RPMI7951 (cell line): ENCODE measurements at regions not wholly inside any gene's neighbourhood (a gene's known extent, or its start where the extent isn't known, plus 50 kb on each side); places are given as distances from the start of the nearest gene placed in this dataset.
"Not testable (repeated sequence)": the region's sequence is repeated elsewhere in the genome, so short reads cannot be mapped to it uniquely, and the experiment has no call there.

Source experiments
- DNase-seq: peaks from one replicate; pipeline ENCODE4 v3.0.0-alpha.2; 2012; ENCODE audit warnings: low read depth

DNA sequence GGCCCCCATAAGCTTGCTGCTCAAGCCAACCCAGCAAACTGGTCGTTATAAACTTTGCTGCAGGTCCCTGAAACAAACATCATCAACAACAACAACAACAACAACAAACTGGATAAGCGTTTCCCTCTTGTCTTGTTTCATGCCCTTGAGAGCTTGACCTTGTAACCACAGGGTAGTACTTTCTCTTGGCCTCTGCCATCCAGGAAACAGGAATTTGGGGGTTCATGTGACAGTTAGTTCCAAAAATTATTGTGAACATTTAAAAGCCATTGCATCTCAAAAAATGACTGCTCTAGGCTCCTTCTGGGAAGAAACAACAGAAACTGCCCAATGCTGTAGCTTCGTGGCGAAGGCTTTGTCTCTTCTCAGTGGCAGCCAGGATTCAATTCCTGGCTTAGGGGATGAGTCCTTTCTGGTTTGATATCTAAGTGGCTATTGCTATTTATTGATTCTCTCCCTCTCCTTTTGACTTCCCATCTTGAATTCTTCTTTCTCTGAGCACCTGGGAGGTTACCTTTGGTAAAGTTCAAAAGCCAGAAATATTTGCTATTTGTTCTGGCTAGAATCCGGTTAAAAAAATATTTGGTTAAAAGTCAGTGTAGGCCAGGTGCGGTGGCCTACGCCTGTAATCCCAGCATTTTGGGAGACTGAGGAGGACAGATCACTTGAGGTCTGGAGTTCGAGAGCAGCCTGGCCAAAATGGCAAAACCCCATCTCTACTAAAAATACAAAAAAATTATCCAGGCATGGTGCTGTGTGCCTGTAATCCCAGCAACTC is 52.0 kb upstream of the CPM start:
- no peak for DNase-seq

DNA sequence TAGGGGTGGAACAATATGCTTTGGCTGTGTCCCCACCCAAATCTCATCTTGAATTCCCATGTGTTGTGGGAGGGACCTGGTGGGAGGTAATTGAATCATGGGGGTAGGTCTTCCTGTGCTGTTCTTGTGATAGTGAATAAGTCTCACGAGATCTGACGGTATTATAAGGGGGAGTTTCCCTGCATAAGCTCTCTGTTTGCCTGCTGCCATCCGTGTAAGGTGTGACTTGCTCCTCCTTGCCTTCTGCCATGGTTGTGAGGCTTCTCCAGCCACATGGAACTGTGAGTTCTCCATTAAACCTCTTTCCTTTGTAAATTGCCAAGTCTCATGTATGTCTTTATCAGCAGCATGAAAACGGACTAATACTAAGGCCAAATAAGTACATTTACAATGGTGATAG is 64.6 kb upstream of the CPM start:
- DNase-seq = not testable (repeated sequence)

DNA sequence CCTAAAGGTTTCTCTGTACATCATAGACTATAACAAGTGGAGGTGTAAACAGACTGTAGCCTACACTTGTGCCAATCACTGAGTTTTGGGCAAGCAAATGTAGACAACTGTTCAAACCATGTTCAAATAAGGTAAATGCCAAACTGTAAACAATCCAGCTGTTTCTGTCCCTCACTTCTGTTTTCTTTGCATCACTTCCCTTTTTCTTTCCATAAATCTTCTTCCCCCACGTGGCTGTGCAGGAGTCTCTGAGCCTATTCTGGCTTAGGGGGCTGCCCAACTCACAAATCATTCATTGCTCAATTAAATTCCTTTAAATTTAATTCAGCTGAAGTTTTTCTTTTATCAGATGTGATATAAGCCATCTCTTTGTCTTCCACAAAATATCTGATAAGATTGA is 65.1 kb upstream of the CPM start:
- DNase-seq = no peak

DNA sequence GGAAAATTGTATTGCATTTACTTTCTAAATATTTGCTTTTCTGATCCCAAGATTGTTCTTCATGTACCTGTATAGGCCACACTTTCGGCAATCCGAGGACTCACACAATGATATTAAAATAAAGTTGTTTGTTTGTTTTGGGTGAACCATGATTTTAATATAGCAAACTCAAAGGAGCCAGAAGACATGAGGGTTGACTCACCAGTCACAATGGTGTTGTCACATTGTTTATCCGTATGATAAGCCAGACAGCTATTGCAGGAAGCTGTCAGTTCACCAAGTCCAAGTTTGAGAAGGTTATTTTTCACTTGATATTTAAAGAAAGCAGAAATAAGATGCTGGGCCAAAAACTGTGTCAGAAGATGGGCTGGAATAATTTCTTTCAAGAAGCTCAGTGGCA is 67.1 kb upstream of the CPM start:
- DNase-seq = no peak

DNA sequence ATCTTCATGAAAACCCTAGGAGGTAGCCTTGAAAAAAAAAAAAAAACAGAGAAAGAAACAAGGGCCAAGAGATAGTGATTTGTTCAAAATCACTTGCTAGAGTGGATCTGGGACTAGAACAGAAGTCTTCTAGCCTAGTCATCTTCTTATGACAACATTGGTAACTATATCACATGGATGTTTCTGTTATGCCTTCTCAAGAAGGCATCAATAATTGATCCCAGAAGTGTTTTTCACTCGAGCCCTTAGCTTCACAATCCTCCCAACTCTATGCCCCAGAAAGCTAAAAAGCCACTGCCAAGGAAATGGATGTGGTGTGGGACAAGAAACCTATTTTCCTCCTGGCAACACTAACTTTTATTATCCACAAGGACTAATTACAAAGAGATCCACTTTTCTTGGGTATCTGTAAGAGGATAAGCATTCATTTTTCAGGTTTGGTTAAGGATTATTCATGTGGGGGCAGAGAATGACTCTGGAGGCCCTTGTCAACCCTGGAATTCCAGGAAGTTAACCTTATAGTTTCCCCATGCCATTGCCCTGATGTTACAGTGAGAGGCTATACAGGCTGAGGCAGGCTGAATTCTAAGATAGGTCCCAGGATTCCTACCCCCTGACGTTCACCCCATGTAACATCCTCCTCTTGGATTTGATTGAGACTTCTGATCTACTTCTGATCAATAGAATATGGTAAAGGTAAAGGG is 67.7 kb upstream of the CPM start:
- DNase-seq = no peak

DNA sequence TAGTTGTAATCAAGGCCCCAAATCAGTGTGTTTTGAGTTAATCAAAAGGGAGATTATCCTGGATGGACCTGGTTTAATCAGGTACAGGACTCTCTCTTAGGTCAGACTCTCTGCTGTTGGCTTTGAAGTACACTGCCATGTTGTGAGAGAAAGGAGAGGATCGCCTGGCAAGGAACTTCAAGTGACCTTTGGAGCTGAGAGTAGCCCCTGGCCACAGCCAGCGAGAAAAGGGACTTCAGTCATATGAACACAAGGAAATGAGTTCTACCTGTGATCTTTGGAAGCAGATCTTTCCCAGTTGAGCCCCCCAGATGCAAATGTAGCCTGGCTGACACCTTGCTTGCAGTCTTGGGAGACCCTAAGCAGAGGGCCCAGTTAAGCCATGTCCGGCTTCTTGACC is 68.3 kb upstream of the CPM start:
- DNase-seq = no peak

DNA sequence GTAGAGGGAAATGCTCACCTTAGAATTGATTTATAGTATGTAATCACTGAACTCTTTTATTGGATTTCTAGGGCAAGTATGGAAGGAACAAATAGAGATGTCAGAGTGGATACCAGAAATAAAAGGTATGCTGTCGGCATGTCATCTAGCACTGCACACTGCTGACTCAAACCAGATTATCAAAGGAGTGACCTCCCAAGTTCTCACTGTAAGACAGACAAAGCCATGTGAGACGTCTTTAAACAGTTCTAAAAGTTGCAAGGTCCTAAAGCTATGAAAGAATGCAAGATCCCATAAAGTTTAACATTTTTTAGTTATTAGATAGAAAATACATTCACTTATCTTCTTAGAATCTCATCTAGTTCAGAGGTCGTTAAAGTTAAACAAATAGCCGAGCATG is 70.0 kb upstream of the CPM start:
- no peak for DNase-seq

DNA sequence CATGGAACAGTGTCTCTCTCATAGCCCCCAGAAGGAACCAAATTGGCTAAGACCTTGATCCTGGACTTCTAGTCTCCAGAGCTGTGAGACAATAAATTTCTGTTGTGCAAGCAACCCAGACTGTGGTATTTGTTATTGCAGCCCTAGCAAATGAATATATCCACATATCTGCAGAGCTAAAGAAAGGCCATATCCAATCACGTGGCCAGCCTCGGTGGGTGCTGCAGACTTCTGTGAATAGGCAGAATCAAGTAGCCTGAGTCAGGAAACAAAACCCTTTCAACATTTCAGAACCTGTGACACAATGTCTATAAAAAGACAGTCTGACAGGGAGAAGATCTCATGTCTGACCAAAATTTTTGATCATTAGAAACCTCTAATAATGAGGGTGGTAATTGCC is 71.0 kb upstream of the CPM start:
- DNase-seq = no peak

DNA sequence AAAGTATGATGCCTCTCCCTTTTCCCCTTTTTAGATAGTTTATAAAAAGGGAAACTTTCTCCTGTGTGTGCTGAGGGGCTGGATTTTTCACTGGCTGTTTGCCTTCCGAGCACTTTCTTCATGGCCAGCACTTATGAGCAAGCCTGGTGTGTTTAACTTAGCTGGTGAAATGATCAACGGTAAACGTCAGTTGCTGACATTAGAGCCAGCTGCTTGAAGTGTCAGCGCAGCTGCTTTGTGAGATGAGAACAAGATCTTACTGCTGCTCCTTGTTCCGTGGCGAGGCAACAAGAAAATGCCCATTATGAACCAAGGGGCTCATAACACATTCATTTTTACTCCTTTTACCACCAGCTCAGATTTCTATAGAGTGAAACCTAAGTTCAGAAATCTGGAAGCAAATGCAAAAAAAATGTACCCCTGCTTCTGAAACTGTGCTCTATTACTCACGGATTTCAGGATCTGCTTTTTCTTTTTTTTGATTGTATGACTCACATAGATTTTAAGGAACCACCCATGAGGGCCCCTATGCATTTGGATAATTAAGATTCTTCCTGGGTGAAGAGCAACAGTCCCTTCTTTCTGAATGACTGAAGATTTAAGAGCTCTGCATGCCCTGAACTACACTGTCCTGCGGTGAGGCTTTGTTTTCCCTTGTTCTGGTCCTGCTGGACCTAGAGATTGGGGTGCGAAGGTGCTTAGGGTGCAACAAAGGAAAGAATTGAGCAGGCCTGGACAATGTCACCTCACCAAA is 74.3 kb upstream of the CPM start:
- peak; percentile 52 for DNase-seq

DNA sequence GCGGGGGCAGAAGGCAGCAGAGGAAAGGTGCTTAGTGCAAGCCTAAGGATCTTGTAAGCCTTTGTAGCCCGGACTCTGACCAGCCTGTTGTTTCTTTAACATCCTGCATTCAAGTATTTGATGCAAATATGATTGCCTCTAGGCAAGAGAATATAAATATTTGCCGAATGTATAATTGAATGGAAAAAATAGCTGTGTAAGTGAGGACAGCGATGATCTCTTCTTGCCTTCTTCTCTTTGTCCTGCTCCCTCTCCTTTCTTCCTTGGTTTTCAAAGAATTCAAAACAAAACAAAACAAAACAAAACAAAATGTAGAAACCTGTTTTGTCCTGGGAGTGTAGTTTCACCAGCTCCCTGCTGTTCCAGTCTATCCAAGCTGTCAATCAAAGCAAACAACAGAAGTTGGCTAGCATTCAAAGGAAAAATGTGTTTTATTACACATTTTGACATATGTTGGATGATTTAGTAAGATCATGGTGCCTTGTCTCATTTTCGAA is 74.9 kb upstream of the CPM start:
- no peak for DNase-seq

DNA sequence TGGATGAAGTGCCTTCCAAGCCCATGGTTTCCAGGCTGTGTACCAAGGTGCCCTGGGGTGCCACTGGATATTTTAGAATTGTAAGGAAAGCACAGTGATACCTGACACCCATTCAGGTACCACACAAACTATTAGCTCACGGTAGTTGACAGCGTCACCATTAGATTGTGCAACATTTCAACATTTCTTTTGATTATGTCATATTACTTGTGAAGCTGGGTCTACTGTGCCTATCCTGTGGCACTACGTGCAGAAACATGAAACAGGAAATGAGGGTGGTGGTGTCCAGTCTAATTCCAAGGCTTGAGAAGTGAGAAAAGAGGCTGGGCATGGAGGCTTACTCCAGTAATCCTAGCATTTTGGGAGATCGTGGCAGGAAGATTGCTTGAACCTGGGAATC is 75.5 kb upstream of the CPM start:
- no peak for DNase-seq

DNA sequence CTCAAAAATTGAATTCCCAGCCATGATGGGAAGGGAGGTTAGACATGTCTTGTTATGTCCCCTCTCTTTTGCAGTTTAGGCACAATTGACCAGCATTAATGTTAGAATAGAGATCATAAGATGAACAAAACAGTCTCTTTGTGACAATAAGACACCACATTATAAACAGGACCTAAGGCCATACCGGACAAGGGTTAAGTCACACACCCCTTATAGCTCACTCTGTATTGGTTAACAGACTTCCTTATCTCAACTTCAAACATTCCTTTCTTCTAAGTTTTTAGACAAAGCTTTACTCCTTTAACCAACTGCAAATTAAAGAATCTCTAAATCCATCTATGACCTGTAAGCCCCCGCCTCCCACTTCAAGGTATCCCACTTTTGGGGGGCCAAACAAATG is 81.1 kb upstream of the CPM start:
- no peak for DNase-seq

DNA sequence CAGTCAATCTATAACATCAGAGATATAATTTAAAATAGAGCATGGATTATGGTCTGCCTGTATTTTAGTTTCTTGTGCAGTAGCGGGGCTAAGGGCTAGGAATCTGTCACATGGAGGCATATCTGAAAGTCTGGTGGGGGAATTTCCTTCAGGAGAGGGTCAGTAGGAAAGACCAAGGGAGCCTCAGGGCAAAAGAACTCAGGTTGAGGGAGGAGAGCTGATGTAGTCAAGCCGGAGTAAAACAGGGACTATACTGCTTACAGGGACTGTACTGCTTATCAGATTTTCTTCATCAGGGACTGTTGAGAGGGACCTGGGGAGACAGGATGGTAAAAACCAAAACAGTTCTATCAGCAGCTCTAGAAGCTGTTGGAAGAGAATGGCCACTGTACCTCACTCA is 82.0 kb upstream of the CPM start:
- DNase-seq = no peak

DNA sequence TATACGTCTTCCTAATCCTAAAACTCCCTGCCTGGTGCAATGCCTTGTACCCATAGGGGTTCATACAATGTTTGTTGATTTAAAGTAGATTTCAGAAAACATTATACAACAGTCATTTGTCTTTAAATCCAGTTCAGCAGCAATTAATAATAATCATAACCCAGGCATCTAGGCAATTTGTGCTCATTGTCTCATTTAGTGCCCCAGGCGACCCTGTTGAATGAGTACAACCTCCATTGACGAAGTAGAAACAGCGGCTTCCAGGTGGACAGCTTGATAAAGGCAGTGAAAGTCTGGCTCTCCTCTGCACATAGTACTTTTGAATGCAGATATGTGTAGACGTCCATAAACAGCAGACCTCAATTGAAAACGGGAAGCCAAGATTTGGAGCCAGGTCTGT is 82.9 kb upstream of the CPM start:
- DNase-seq = no peak

DNA sequence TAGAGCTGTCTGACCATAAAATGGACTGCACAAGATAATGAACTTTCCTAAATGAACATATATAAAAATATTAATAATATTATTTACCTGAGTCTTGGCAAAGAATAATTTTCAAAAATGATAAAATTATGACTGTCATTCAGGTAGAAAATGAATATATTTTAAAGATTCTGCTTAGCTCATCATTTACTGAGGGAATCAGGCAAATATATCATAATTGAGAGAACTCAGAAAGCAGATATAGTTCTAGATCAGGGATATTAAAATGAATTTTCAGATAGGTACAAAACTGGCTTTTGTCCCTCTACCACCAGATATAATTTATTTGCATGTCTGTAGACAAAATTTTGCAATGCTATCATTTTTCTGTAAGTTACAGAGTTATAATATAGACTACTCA is 86.1 kb upstream of the CPM start:
- no peak for DNase-seq

DNA sequence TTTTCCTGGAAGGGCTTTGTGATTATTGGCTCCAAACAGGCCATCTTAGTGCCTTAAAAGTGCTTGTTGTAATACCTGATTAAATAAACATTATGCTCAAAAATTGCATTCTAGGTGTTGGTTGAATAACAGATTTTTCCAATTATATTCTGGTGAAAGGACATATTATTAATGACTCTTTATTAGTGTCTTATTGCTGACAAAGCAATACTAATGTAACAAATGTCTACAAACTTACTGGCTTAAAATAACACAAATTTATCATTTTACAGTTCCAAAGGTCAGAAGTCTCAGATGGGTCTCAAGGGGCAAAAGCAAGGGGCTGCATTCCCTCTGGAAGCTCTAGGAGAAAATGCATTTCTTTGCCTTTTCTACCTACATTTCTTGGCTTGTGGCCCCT is 86.9 kb upstream of the CPM start:
- no peak for DNase-seq

DNA sequence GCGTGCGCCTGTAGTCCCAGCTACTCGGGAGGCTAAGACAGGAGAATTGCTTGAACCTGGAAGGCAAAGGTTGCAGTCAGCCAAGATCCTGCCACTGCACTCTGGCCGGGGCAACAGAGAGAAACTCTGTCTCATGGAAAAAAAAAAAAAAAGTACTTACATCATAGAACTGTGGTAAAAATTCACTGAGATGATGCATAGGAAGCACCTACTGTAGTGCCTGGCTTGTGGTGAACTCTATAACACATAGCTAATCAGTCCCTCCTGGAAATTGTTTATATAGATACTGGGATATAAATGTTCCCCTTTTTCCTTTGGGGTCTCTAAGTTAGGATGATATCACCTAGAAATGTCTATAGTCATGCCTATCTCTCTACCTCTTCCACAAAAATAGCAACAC is 89.7 kb upstream of the CPM start:
- no peak for DNase-seq

DNA sequence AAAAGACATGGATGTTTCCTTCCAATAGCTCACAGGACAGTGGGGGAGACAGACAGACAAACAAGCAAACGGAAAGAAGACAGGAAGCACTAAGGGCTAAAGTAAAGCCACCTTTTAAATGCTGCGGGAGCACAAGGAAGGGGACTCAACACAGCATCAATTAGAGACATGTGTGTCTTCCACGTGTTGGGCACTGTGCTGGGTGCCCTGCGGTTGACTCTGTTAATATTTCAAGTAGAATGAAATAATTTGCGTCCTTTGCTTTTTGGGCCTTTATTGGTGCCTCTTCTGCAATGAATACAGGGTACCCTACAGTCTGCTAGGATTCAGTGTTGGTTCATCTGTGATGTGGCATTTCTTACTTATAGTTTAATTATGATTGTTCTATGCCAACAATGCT is 90.9 kb upstream of the CPM start:
- DNase-seq = no peak

DNA sequence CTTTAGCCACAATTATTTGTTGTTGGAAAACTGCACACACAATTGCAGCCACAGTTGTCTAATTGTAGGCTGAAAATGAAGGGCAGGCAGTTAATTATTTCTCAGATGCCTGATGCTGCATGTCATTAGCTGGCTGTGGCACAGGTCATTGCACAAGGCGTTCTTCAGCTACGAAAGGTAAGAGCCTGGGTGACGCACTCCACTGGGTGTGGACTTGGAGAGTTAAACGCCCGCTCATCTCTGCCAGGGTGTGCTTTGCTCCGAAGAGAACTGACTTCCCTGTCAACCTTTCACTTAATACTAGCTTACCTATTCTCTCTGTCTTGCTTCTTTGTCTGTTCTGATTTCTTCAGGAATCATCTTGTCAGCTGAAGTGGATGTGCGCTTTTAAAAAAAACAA is 91.4 kb upstream of the CPM start:
- no peak for DNase-seq

DNA sequence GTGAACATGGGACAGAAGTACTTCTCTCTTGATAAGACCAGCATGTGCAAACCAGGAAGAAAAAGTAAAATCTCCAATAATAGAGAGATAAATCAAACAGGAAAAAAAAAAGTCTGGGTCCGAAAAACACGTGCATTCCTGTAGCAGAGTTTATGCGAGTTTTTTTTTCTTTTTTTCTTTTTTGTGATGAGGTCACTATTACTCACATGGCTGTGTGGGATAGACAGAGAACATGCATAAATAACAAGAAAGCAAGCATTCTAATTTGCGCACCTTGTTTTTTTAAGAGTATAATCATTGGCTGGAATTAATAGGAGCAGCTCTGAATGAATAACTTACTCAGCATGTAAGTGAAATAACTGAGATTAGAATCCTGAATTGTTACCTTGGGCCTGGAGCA is 91.9 kb upstream of the CPM start:
- DNase-seq = no peak

DNA sequence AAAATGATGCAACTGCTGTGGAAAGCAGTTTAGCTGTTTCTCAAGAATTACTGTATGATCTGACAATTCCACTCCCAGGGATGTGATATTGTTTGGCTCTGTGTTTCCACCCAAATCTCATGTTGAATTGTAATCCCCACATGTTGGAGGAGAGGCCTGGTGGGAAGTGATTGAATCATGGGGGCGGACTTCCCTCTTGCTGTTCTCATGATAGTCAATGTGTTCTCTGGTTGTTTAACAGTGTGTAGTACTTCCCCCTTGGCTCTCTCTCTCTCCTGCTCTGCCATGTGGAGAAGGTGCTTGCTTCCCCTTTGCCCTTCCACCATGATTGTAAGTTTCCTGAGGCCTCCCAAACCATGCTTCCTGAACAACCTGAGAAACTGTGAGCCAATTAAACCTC is 93.4 kb upstream of the CPM start:
- DNase-seq = no peak

DNA sequence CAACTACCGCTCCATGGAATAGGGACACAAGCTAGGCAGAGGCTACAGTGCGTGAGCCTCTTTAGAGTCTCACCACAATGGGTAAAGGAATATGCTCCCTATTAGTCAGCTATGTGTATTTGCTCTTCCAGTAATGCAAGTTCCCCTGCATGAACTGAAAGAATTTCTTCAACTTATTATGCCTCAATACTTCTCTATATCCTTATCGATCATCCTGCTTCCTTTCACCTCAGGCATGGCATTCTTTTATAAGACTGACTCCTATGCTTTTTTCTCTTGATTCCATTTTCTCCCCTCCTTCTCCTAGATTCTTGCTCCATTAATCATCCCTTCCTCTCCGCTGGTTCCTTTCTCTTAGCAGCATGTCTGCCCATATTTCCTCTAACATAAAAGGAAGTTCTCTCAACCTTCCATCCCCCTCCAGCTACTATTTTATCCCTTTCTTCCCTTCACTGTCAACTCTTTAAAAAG is 94.5 kb upstream of the CPM start:
- DNase-seq = peak; percentile 20
